ES-I3 (cell line): ENCODE measurements at regions not wholly inside any gene's neighbourhood (a gene's known extent, or its start where the extent isn't known, plus 50 kb on each side); places are given as distances from the start of the nearest gene placed in this dataset.
"Not testable (repeated sequence)": the region's sequence is repeated elsewhere in the genome, so short reads cannot be mapped to it uniquely, and the experiment has no call there.

Source experiments
- H3K36me3 ChIP-seq: 2 replicates; pipeline ENCODE4 v1.6.1; 2013; ENCODE audit warnings: mild to moderate bottlenecking, low read length, control low read depth, moderate library complexity; ENCODE audit not compliant: insufficient read depth
- H3K4me1 ChIP-seq: 2 replicates; pipeline ENCODE4 v1.6.1; 2013; ENCODE audit warnings: mild to moderate bottlenecking, control low read depth, low read length; ENCODE audit not compliant: insufficient read depth
- H3K9ac ChIP-seq: 2 replicates; pipeline ENCODE4 v1.6.1; 2013; ENCODE audit warnings: low read depth, mild to moderate bottlenecking, low read length, moderate library complexity
- H3K9me3 ChIP-seq: 2 replicates; pipeline ENCODE4 v1.6.1; 2013; ENCODE audit warnings: mild to moderate bottlenecking, low read length, moderate library complexity; ENCODE audit not compliant: control insufficient read depth, insufficient read depth

DNA sequence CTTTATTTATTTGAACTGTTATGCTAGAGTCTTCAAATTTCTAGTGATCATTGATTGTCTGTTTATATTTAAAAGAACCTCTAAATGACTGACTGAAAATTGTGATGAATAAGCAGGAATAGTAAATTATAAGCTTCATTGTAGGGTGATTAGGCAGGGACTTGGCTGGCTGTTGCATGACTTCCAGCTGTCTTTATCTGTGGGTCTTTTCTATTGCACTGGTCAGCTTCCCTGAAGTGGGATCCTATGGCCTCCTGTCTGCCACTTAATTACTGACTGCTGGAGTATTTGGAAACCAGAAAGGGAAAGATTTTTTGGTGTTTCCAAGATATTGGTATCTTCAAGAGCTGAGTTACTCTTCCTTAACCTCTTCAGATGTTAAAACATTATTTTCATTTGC, 123.0 kb upstream of the CCNH start:
- H3K4me1 ChIP-seq, result peaks cover 5% of the 10 kb centered on the region; the same call in 1 of the 2 replicates
- no peak overlapping the region for H3K9ac ChIP-seq
- no peaks in the 10 kb centered on the region for H3K9me3 ChIP-seq
- no peaks in the 10 kb centered on the region for H3K36me3 ChIP-seq

DNA sequence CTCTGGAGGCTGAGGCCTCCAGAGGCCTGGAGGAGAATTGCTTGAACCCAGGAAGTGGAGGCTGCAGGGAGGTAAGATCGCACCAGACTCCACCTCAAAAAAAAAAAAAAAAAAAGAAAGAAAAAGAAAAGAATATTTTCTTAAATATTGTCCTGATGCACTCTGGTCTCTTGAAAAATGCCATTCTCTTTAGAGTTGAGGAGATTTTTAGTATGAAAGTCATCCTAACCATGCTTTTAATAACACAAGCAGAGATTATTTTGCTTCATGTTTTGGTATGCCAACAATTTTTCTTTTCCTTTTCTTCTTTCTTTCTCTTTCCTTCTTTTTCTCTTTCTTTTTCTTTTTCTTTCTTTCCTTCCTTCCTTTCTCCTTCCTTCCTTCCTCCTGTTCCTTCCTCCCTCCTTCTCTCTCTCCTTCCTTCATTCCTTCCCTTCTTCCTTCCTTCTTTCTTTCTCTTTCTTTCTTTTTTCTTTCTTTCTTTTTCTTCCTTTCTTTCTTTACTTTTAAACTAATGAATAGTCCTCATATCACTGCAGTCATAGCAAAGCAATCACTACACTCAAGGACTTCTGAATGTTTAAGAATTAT, 116.9 kb upstream of the CCNH start:
- no peaks in the 10 kb centered on the region for H3K36me3 ChIP-seq
- no peaks in the 10 kb centered on the region for H3K9me3 ChIP-seq
- H3K9ac ChIP-seq, result no peak overlapping the region
- H3K4me1 ChIP-seq, result no peaks in the 10 kb centered on the region

DNA sequence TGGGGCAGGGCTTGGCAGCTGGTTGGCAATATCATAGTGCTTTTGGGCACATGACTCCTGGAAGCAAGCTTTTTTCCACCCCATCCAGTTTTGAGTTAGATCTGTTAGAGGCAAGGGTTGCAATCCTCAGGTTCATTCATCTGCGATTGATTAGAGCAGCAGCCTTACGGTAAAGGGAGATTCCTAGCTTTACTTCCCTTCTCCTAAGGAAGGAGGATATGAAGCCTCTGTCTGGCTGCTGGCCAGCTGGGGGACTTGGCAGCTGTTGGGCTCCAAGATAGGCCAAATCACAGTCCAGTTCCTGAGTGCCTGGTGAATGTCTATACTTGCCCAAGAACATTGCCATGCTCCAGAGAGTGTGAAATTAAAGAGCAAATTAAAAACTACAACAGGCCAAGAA, 113.4 kb upstream of the CCNH start:
- H3K4me1 ChIP-seq, result no peaks in the 10 kb centered on the region
- H3K9ac ChIP-seq, result no peak overlapping the region
- no peaks in the 10 kb centered on the region for H3K9me3 ChIP-seq
- H3K36me3 ChIP-seq, result no peaks in the 10 kb centered on the region

DNA sequence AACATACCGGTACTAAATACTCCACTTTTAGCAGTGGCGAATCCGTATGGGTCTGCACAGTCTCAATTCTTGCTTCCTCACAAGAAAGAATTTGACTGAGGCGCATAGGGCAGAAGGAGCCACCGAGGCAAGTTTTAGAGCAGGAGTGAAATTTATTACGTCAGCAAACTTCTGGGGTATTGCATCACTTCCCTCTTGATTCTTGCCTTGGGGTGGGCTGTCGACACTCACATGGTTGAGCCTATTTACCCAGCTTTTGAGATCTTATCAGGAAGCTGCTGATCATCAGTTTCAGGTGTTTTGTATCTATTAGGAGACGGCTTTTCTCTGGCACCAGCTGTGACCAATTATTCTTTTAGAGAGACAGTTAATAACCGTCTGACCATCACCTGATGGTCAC, 111.5 kb upstream of the CCNH start:
- Histone ChIP-seq H3K4me1 (no peaks in the 10 kb centered on the region), H3K9ac (no peak overlapping the region), H3K9me3 (no peaks in the 10 kb centered on the region), H3K36me3 (no peaks in the 10 kb centered on the region)

DNA sequence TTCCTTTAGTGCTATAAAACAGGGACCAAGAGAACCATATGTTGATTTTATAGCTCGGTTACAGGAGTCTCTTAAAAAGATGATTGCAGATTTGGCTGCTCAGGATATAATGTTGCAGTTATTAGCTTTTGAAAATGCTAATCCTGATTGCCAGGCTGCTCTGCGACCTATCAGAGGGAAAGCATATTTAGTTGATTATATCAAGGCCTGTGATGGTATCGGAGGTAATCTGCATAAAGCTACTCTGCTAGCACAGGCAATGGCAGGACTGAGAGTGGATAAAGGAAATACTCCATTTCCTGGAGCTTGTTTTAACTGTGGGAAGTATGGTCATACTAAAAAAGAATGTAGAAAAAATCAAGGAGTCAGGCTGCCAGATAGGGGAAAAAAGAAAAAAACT, 99.0 kb upstream of the CCNH start:
- not testable (repeated sequence) for H3K9ac ChIP-seq, H3K4me1 ChIP-seq, H3K9me3 ChIP-seq, H3K36me3 ChIP-seq

DNA sequence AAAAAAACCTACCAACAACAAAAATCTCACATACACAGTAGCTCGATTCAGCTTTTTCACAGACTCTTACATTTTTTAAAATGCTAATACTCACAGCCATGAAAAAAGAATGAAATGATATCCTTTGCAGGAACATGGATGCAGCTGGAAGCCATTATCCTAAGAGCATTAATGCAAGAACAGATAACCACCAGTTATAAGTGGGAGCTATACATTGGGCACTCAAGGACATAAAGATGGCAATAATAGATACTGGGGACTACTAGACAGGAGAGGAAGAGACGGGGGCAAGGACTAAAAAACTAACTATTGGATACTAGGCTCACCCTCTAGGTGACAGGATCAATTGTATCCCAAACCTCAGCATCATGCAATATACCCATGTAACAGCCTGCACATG, 90.3 kb upstream of the CCNH start:
- Histone ChIP-seq H3K9ac (no peak overlapping the region), H3K9me3 (no peaks in the 10 kb centered on the region), H3K36me3 (no peaks in the 10 kb centered on the region), H3K4me1 (no peaks in the 10 kb centered on the region)

DNA sequence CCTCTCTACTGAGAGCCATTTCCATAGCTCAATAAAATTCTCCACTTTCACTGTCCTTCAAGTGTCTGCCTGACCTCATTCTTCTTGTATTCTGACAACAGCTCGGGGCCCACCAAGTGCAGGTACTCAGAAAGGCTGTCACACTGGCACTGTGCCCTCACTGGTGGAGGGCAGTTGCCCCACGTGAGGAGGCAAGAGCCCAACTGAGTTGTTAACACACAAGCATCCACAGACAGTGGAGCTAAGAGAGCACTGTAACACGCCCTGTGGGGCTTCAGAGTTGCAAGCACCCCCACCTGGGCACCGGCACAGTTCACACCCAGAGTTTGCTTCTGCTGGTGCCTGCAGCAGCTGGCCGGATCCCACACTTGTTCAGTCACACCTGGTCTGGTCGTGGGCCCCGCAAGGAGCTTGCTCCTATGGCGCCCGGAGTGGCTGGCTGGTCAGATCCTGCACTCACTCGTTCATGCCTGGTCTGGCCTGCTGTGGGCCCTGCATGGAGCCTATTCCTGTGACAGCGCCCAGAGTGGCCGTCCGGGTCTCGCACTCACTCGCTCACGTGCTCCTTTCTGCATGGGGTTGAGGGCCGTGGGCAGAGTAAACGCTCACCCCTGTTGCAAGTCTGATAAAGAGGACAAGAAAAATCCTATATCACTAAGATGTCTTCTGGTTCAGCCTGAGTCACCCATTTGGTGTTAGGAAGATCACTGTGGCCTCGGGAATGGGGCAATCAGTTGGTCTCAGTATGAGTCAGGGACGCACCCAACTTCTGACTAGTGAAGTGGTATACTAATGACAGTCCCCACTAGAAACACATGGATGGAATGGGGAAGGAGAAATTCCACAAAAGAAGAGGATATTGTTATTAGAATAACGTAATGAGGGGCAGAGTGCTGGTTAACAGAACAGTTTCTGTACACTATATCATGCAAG, 87.0 kb upstream of the CCNH start:
- Histone ChIP-seq H3K36me3 (no peaks in the 10 kb centered on the region), H3K4me1 (no peaks in the 10 kb centered on the region), H3K9ac (no peak overlapping the region), H3K9me3 (no peaks in the 10 kb centered on the region)
